NT2/D1 (cell line): ENCODE measurements at regions not wholly inside any gene's neighbourhood (a gene's known extent, or its start where the extent isn't known, plus 50 kb on each side); places are given as distances from the start of the nearest gene placed in this dataset.

Source experiments
- SUZ12 ChIP-seq: IDR thresholded peaks from 2 replicates; pipeline ENCODE4 v1.6.1; 2011; ENCODE audit not compliant: insufficient read length, insufficient read depth; ENCODE audit errors: extremely low read depth
- YY1 ChIP-seq: IDR thresholded peaks from 2 replicates; pipeline ENCODE4 v1.6.1; 2011; ENCODE audit not compliant: insufficient read length, insufficient read depth
- ZNF274 ChIP-seq: IDR thresholded peaks from 2 replicates; pipeline ENCODE4 v1.6.1; 2011; ENCODE audit warnings: mild to moderate bottlenecking, low read depth, low read length

- TF ChIP-seq YY1: no peak
- TF ChIP-seq ZNF274: no peak
- TF ChIP-seq SUZ12: no peak
Observed at GRCh38 chr7:3175285-3175902, 125.7 kb upstream of the SDK1 start.
